Muscle layer of duodenum (tissue), 2 donors: ENCODE measurements at regions not wholly inside any gene's neighbourhood (a gene's known extent, or its start where the extent isn't known, plus 50 kb on each side); places are given as distances from the start of the nearest gene placed in this dataset.
"Not testable (repeated sequence)": the region's sequence is repeated elsewhere in the genome, so short reads cannot be mapped to it uniquely, and the experiment has no call there.

Experiments
- H3K27ac ChIP-seq: one replicate; pipeline ENCODE4 v1.7.0; 2013; ENCODE audit warnings: mild to moderate bottlenecking, low read length
- H3K27me3 ChIP-seq: one replicate; pipeline ENCODE4 v1.7.0; 2013; ENCODE audit warnings: low read depth, mild to moderate bottlenecking, control low read depth, low read length
- H3K36me3 ChIP-seq, 2 donors: one replicate each; pipeline ENCODE4 v1.7.0; 2013; ENCODE audit warnings: low read length in 2 of 2, control low read depth in 1 of 2, mild to moderate bottlenecking in 1 of 2; ENCODE audit not compliant: insufficient read depth in 2 of 2, control insufficient read depth in 1 of 2
- H3K4me1 ChIP-seq, 2 donors: one replicate each; pipeline ENCODE4 v1.7.0; 2013; ENCODE audit warnings: low read length in 2 of 2, mild to moderate bottlenecking in 2 of 2, control low read depth in 1 of 2, moderate library complexity in 1 of 2; ENCODE audit not compliant: insufficient read depth in 2 of 2, control insufficient read depth in 1 of 2
- H3K4me3 ChIP-seq, 2 donors: one replicate each; pipeline ENCODE4 v1.7.0; 2013; ENCODE audit warnings: low read length in 2 of 2, low read depth in 1 of 2, mild to moderate bottlenecking in 1 of 2
- H3K9me3 ChIP-seq, 2 donors: one replicate each; pipeline ENCODE4 v1.7.0; 2013; ENCODE audit warnings: low read length in 2 of 2, control low read depth in 1 of 2, mild to moderate bottlenecking in 1 of 2; ENCODE audit not compliant: control insufficient read depth in 1 of 2
- donor health status: healthy.

DNA sequence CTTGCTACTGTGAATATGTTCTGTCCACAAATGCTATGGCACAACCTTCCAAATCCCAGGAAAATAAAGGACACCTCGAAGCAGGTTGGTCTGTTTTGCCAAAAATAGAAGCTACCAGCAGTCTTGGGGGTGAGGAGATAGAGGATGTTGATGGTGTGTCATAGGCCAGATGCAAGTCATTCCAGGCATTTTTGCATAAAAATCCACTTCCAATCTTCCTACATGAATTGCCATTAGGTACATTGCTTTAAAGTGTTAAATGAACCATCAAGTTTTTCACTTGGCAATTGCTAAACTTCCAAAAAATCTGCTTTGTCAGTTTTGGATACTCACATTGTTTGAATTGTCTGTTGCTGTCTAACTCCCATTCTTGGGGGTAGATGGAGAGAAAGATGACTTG is 295.4 kb downstream of the MYCN start:
- Histone ChIP-seq H3K27me3 (no peaks in the 10 kb centered on the region), H3K27ac (no peak overlapping the region), H3K36me3 (no peaks in the 10 kb centered on the region)

DNA sequence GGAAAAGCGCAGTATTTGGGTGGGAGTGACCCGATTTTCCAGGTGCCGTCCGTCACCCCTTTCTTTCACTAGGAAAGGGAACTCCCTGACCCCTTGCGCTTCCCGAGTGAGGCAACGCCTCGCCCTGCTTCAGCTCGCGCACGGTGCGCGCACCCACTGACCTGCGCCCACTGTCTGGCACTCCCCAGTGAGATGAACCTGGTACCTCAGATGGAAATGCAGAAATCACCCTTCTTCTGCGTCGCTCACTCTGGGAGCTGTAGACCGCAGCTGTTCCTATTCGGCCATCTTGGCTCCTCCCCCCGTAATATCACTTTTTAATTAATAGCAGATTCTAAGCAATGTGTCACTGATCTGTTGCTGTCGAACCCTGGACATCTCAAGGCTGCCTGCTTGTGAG is 294.9 kb downstream of the MYCN start:
- H3K36me3 ChIP-seq, H3K4me1 ChIP-seq, H3K9me3 ChIP-seq, H3K27ac ChIP-seq, H3K4me3 ChIP-seq, H3K27me3 ChIP-seq: not testable (repeated sequence)

More for the DNA sequence above, 295.4 kb downstream of the MYCN start:
- no peaks in the 10 kb centered on the region for H3K9me3 ChIP-seq
- no peaks in the 10 kb centered on the region for H3K4me1 ChIP-seq
- H3K4me3 ChIP-seq: no peak overlapping the region

DNA sequence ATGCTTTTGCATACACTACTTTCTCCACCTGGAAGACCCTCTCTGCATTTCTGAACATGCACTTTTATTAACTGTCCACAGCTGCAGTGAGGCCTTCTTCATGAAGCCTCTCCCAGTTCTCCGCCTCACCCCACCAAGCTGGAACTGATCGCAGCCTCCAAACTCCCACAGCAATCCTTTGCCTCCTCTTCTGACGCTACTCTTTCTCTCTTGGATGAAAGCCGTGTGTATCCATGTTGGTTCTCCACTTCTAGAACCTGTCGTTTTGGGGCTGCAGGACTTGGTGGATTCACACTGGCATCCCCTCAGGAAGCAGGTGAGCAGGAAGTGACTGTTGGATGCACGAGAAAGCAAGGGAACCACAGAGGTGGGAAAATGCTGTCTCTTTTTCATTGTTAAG is 288.6 kb downstream of the MYCN start:
- H3K4me1 ChIP-seq: no peaks in the 10 kb centered on the region
- H3K27me3 ChIP-seq: no peaks in the 10 kb centered on the region
- H3K36me3 ChIP-seq: no peaks in the 10 kb centered on the region
- H3K4me3 ChIP-seq: no peak overlapping the region
- H3K27ac ChIP-seq: no peak overlapping the region
- no peaks in the 10 kb centered on the region for H3K9me3 ChIP-seq

- no peak overlapping the region for H3K27ac ChIP-seq
- H3K4me3 ChIP-seq: no peak overlapping the region
- H3K27me3 ChIP-seq: no peaks in the 10 kb centered on the region
- H3K36me3 ChIP-seq: no peaks in the 10 kb centered on the region
- H3K4me1 ChIP-seq: no peaks in the 10 kb centered on the region
- H3K9me3 ChIP-seq: no peaks in the 10 kb centered on the region
These were observed 288.1 kb downstream of the MYCN start for GRCh38 chr2:16228471-16228870.

DNA sequence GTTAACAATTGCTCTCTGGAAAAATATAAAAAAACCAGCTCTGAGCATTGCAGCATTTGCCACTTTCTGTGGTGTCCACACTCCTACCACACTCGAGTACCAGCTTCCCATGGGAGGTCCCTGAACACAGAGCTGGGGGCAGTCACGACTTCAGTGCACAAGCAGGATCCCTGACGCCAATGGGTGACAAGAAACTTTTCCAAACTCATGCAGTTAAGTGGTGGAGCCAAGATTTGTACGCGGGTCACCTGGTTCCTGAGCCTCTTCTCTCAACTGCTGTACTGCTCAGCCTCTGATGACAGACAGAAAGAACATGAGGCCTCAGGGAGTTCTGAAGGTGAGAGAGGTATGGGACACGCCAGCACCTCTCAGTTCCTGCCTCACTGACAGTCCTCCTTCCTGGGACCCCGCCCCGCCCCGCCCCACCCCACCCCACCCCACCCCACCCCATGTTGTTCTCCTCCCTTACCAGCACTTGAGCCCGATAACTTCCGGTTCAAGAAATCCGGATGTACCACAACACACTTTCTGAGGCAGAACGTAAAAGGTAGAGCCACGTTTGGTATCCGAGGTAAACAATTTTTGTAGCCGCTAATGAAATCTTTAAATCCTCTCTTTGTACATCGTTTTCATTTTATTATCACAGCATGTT is 287.6 kb downstream of the MYCN start:
- no peaks in the 10 kb centered on the region for H3K9me3 ChIP-seq
- H3K4me3 ChIP-seq: no peak overlapping the region
- no peaks in the 10 kb centered on the region for H3K36me3 ChIP-seq

GRCh38 chr2:16226943-16227664 is 286.8 kb downstream of the MYCN start:
- no peaks in the 10 kb centered on the region for H3K4me1 ChIP-seq
- no peaks in the 10 kb centered on the region for H3K9me3 ChIP-seq
- no peak overlapping the region for H3K4me3 ChIP-seq
- no peak overlapping the region for H3K27ac ChIP-seq
- no peaks in the 10 kb centered on the region for H3K36me3 ChIP-seq
- no peaks in the 10 kb centered on the region for H3K27me3 ChIP-seq

More for the DNA sequence above, 287.6 kb downstream of the MYCN start:
- Histone ChIP-seq H3K27me3 (no peaks in the 10 kb centered on the region), H3K4me1 (no peaks in the 10 kb centered on the region), H3K27ac (no peak overlapping the region)

- H3K27ac ChIP-seq: no peak overlapping the region
- no peaks in the 10 kb centered on the region for H3K36me3 ChIP-seq
- no peak overlapping the region for H3K4me3 ChIP-seq
- no peaks in the 10 kb centered on the region for H3K9me3 ChIP-seq
- H3K27me3 ChIP-seq: no peaks in the 10 kb centered on the region
- no peaks in the 10 kb centered on the region for H3K4me1 ChIP-seq
These were observed 286.0 kb downstream of the MYCN start for GRCh38 chr2:16226381-16226780.

- no peaks in the 10 kb centered on the region for H3K27me3 ChIP-seq
- no peaks in the 10 kb centered on the region for H3K9me3 ChIP-seq
- H3K4me3 ChIP-seq: no peak overlapping the region
These were observed 285.2 kb downstream of the MYCN start for GRCh38 chr2:16225545-16225944.

DNA sequence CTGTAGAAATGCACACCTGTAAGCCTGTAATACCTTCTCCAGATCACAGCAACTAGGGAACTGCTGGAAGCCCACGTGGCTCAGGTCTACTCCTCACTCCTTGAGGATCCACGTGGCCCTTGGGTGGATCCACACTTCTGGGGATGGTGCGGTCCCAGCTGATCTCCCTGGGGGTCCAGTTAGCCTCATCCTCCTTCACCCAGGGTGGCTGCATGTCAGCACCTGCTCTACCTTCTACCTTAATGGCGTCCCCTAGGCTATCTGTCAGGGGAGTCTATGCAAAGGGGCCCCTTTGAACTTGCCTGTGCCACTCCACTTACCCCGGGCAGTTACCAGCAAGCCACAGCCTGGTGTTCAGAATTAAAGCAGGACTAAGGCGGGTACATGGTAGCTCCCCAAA is 284.7 kb downstream of the MYCN start:
- Histone ChIP-seq H3K9me3 (no peaks in the 10 kb centered on the region), H3K27me3 (no peaks in the 10 kb centered on the region), H3K36me3 (no peaks in the 10 kb centered on the region)

More at GRCh38 chr2:16225545-16225944, 285.2 kb downstream of the MYCN start:
- Histone ChIP-seq H3K36me3 (no peaks in the 10 kb centered on the region), H3K27ac (no peak overlapping the region), H3K4me1 (no peaks in the 10 kb centered on the region)

GRCh38 chr2:16224298-16225045 is 284.1 kb downstream of the MYCN start:
- H3K4me3 ChIP-seq: no peak overlapping the region
- no peaks in the 10 kb centered on the region for H3K36me3 ChIP-seq
- no peaks in the 10 kb centered on the region for H3K9me3 ChIP-seq
- H3K27ac ChIP-seq: no peak overlapping the region
- no peaks in the 10 kb centered on the region for H3K4me1 ChIP-seq
- no peaks in the 10 kb centered on the region for H3K27me3 ChIP-seq

More for the DNA sequence above, 284.7 kb downstream of the MYCN start:
- Histone ChIP-seq H3K4me1 (no peaks in the 10 kb centered on the region), H3K4me3 (no peak overlapping the region), H3K27ac (no peak overlapping the region)

- Histone ChIP-seq H3K4me1 (no peaks in the 10 kb centered on the region), H3K27me3 (no peaks in the 10 kb centered on the region), H3K9me3 (no peaks in the 10 kb centered on the region), H3K4me3 (no peak overlapping the region), H3K36me3 (no peaks in the 10 kb centered on the region), H3K27ac (no peak overlapping the region)
These were observed 283.5 kb downstream of the MYCN start for GRCh38 chr2:16223841-16224177.
